ENCODE measurements at regions not wholly inside any gene's neighbourhood (a gene's known extent, or its start where the extent isn't known, plus 50 kb on each side); places are given as distances from the start of the nearest gene placed in this dataset.

DNA sequence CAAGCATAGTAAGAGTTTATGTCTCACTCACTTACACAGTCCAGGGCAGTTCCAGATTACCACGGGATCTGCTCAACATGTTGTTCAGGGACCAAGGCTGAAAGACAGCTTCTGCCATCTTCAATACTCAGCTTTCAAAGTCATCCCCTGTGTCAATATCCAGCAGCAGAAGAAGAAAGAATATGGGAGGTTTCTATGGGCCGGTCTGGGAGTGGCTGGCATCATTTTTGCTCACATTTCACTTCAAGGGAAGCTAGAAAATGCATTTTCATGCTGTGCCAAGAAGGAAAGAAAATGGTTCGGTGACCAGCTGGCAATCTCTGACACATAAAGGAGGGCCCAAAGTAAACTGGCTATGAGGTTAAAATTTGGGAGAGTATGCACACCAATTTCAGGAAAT is 211.5 kb upstream of the KLF3 start:
- TF ChIP-seq, protein P1, sequence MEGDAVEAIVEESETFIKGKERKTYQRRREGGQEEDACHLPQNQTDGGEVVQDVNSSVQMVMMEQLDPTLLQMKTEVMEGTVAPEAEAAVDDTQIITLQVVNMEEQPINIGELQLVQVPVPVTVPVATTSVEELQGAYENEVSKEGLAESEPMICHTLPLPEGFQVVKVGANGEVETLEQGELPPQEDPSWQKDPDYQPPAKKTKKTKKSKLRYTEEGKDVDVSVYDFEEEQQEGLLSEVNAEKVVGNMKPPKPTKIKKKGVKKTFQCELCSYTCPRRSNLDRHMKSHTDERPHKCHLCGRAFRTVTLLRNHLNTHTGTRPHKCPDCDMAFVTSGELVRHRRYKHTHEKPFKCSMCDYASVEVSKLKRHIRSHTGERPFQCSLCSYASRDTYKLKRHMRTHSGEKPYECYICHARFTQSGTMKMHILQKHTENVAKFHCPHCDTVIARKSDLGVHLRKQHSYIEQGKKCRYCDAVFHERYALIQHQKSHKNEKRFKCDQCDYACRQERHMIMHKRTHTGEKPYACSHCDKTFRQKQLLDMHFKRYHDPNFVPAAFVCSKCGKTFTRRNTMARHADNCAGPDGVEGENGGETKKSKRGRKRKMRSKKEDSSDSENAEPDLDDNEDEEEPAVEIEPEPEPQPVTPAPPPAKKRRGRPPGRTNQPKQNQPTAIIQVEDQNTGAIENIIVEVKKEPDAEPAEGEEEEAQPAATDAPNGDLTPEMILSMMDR (conservative IDR thresholded peaks at IDR 0.05 in 1 of 2, IDR thresholded peaks at IDR 0.05 in 1 of 2; ENCODE audit: extremely low read depth in 1 of 2, insufficient read depth in 1 of 2, low read depth in 1 of 2, low read length in 2 of 2) = no peak
- no peak for TF ChIP-seq EZH2 (IDR thresholded peaks at IDR 0.05; ENCODE audit: borderline replicate concordance, low read length)
